Spleen (tissue), 11 donors: ENCODE measurements at regions not wholly inside any gene's neighbourhood (a gene's known extent, or its start where the extent isn't known, plus 50 kb on each side); places are given as distances from the start of the nearest gene placed in this dataset.

ENCODE experiments used
- DNase-seq: peaks from one replicate; pipeline ENCODE4 v3.0.0-alpha.2; 2020
- H3K27ac ChIP-seq, 8 donors: fragments of 200-600 bp; sonication (generic) in 7 of 8; 1 replicate in 4 of 8; 2 replicates in 4 of 8; pipeline versions ENCODE4 v1.5.0 to v1.8.0; 2016 to 2021; ENCODE audit warnings: inconsistent platforms in 4 of 8, mild to moderate bottlenecking in 4 of 8, moderate library complexity in 1 of 8
- H3K27me3 ChIP-seq, 7 donors: fragments of 200-600 bp; sonication (generic) in 6 of 7; replicated peaks in 1 of 7; 1 replicate in 4 of 7; 2 replicates in 3 of 7; pipeline versions ENCODE4 v1.5.0 to v1.8.0; 2016 to 2021; ENCODE audit warnings: inconsistent platforms in 3 of 7, mild to moderate bottlenecking in 1 of 7
- H3K36me3 ChIP-seq, 6 donors: fragments of 200-600 bp; sonication (generic) in 5 of 6; 1 replicate in 4 of 6; 2 replicates in 2 of 6; pipeline versions ENCODE4 v1.5.0 to v1.8.0; 2016 to 2021; ENCODE audit warnings: inconsistent platforms in 2 of 6
- H3K4me1 ChIP-seq, 6 donors: fragments of 200-600 bp; sonication (generic) in 5 of 6; 1 replicate in 3 of 6; 2 replicates in 3 of 6; pipeline versions ENCODE4 v1.5.0 to v1.8.0; 2016 to 2021; ENCODE audit warnings: inconsistent platforms in 3 of 6
- H3K4me3 ChIP-seq, 8 donors: fragments of 200-600 bp; sonication (generic) in 7 of 8; 1 replicate in 4 of 8; 2 replicates in 4 of 8; pipeline versions ENCODE4 v1.5.0 to v1.8.0; 2016 to 2021; ENCODE audit warnings: inconsistent platforms in 4 of 8, mild to moderate bottlenecking in 4 of 8, moderate library complexity in 2 of 8
- H3K9me3 ChIP-seq, 8 donors: fragments of 200-600 bp; sonication (generic) in 7 of 8; 1 replicate in 4 of 8; 2 replicates in 4 of 8; pipeline versions ENCODE4 v1.5.0 to v1.8.0; 2016 to 2021; ENCODE audit warnings: inconsistent platforms in 4 of 8
- CTCF ChIP-seq, 11 experiments: fragments of 200-600 bp in 7 of 11; fragments of 450-650 bp in 4 of 11; sonication (generic) in 4 of 11; IDR thresholded peaks in 8 of 11; conservative IDR thresholded peaks in 3 of 11; 1 replicate in 7 of 11; 2 replicates in 4 of 11; pipeline versions ENCODE4 v1.4.0 to v1.8.0; 2016 to 2021; ENCODE audit warnings: antibody characterized with exemption in 11 of 11, inconsistent platforms in 4 of 11, mild to moderate bottlenecking in 1 of 11
- POLR2A ChIP-seq, 3 donors: fragments of 450-650 bp; IDR thresholded peaks; one replicate each; pipeline ENCODE4 v1.5.1; 2017; ENCODE audit warnings: antibody characterized with exemption in 3 of 3, mild to moderate bottlenecking in 1 of 3
- POLR2AphosphoS5 ChIP-seq, 3 donors: sonication (generic); formaldehyde crosslinking; IDR thresholded peaks; one replicate each; pipeline ENCODE4 v1.5.1; 2017; ENCODE audit warnings: antibody characterized with exemption in 3 of 3
- WGBS, 5 donors: extraction: QIAGEN DNeasy Blood & Tissue Kit in 3 of 5; methylation state at CpG; one replicate each; pipeline versions ENCODE4 v1.1.5 to v1.1.7; 2013 to 2018; 5-methylcytosine and 5-hydroxymethylcytosine counted together
- intact Hi-C: fragments of 100-400 bp; cut with DNase I; formaldehyde crosslinking; loops from one replicate; pipeline ENCODE4 v1.15.0; 2023; ENCODE audit warnings: low total_unique reads
- donor health status: healthy with polysubstance abuse.
- donor health status: DM: no; HTN: no; CAD: no; lungs with moderate emphysema.
- donor health status: DM: no; HTN: no; CAD: no.
- donor health status: Bipolar disorder and iron deficiency.
- donor health status: healthy.
- donor health status: DM: no; HTN: no; CAD: no.
- donor health status: DM: yes; HTN: yes; CAD: no.

GRCh38 chr18:8966821-8967220 is 135.7 kb upstream of the NDUFV2 start:
- TF ChIP-seq CTCF (IDR thresholded peaks at IDR 0.05 in 8 of 11, conservative IDR thresholded peaks at IDR 0.05 in 3 of 11) = no peak
- no peak for TF ChIP-seq POLR2A (IDR thresholded peaks at IDR 0.05)
- no peak for TF ChIP-seq POLR2AphosphoS5 (IDR thresholded peaks at IDR 0.05)
- WGBS, 5 donors = 57 to 67% (median 64%) methylated on average over 3 of the region's 3 CpGs
- H3K9me3 ChIP-seq = peaks cover 0 to 3% (median 0%) of the 10 kb centered on the region in 8 donors
- H3K4me3 ChIP-seq = no peak overlapping the region
- H3K27me3 ChIP-seq = no peaks in the 10 kb centered on the region
- no peaks in the 10 kb centered on the region for H3K4me1 ChIP-seq
- intact Hi-C loops = no loop called here
- DNase-seq = no peak
- peak overlapping the region in 3 of 8 donors; percentile 42 to 50 (median 43) for H3K27ac ChIP-seq
- H3K36me3 ChIP-seq = no peaks in the 10 kb centered on the region

GRCh38 chr18:8967573-8967972 is 134.9 kb upstream of the NDUFV2 start:
- TF ChIP-seq POLR2A (IDR thresholded peaks at IDR 0.05) = no peak
- no peak for TF ChIP-seq POLR2AphosphoS5 (IDR thresholded peaks at IDR 0.05)
- no peak for TF ChIP-seq CTCF (IDR thresholded peaks at IDR 0.05 in 8 of 11, conservative IDR thresholded peaks at IDR 0.05 in 3 of 11)
- Histone ChIP-seq H3K27ac (peak overlapping the region in 2 of 8 donors; percentile 42 to 43), H3K9me3 (peaks cover 0 to 3% (median 0%) of the 10 kb centered on the region in 8 donors), H3K36me3 (no peaks in the 10 kb centered on the region), H3K4me1 (no peaks in the 10 kb centered on the region), H3K27me3 (no peaks in the 10 kb centered on the region), H3K4me3 (no peak overlapping the region)
- intact Hi-C loops = no loop called here
- 82 to 93% (median 89%) methylated on average over 6 of the region's 6 CpGs for WGBS, 5 donors
- DNase-seq = no peak

- no peak for TF ChIP-seq CTCF (IDR thresholded peaks at IDR 0.05 in 8 of 11, conservative IDR thresholded peaks at IDR 0.05 in 3 of 11)
- TF ChIP-seq POLR2AphosphoS5 (IDR thresholded peaks at IDR 0.05) = no peak
- no peak for TF ChIP-seq POLR2A (IDR thresholded peaks at IDR 0.05)
- Histone ChIP-seq H3K27ac (no peak overlapping the region), H3K36me3 (no peaks in the 10 kb centered on the region), H3K4me3 (no peak overlapping the region), H3K4me1 (no peaks in the 10 kb centered on the region), H3K9me3 (peaks cover 0 to 14% (median 0%) of the 10 kb centered on the region in 8 donors), H3K27me3 (no peaks in the 10 kb centered on the region)
- no peak for DNase-seq
- intact Hi-C loops = no loop called here
- 55 to 64% (median 56%) methylated on average over 4 of the region's 4 CpGs for WGBS, 5 donors
Observed at GRCh38 chr18:8969639-8970390, 132.7 kb upstream of the NDUFV2 start.

GRCh38 chr18:8970843-8971242 is 131.7 kb upstream of the NDUFV2 start:
- intact Hi-C loops = no loop called here
- no peak for TF ChIP-seq POLR2A (IDR thresholded peaks at IDR 0.05)
- no peaks in the 10 kb centered on the region for H3K4me1 ChIP-seq
- DNase-seq = no peak
- H3K9me3 ChIP-seq = peaks cover 0 to 14% (median 0%) of the 10 kb centered on the region in 8 donors
- no peaks in the 10 kb centered on the region for H3K27me3 ChIP-seq
- no peaks in the 10 kb centered on the region for H3K36me3 ChIP-seq
- no peak overlapping the region for H3K4me3 ChIP-seq
- H3K27ac ChIP-seq = no peak overlapping the region
- 82 to 98% (median 90%) methylated on average over 5 to 6 of the region's 6 CpGs for WGBS, 5 donors
